GM18511 (cell line): ENCODE measurements at regions not wholly inside any gene's neighbourhood (a gene's known extent, or its start where the extent isn't known, plus 50 kb on each side); places are given as distances from the start of the nearest gene placed in this dataset.

Source experiments
- ATAC-seq: cut with Tn5 transposase; IDR thresholded peaks from one replicate; pipeline ENCODE4 v1.9.1; 2021; ENCODE audit warnings: mild to moderate bottlenecking, moderate library complexity; ENCODE audit not compliant: unreplicated experiment

DNA sequence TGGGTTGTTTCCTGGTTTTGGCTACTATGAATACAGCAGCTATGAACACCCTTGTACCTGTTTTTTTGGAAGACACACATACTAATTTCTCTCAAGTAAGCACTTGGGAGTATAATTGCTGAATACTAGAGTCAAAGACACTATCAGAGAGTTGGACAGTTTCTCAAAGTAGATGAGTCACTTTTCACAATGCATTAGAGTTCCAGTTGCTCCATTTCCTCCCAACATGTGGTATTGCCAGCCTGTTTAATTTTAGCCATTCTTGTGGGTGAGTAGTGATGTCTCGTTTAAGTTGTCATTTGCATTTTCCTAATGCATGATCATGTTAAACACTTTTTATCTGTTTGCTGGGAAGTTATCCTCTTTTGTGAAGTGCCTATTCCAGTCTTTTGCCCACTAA is 81.6 kb upstream of the GDNF start:
- ATAC-seq = no peak

- ATAC-seq = no peak
These were observed 78.6 kb upstream of the GDNF start for GRCh38 chr5:37918424-37918823.

GRCh38 chr5:37916525-37916924 is 76.7 kb upstream of the GDNF start:
- no peak for ATAC-seq

GRCh38 chr5:37915097-37915736 is 75.4 kb upstream of the GDNF start:
- ATAC-seq = peak; percentile 93

DNA sequence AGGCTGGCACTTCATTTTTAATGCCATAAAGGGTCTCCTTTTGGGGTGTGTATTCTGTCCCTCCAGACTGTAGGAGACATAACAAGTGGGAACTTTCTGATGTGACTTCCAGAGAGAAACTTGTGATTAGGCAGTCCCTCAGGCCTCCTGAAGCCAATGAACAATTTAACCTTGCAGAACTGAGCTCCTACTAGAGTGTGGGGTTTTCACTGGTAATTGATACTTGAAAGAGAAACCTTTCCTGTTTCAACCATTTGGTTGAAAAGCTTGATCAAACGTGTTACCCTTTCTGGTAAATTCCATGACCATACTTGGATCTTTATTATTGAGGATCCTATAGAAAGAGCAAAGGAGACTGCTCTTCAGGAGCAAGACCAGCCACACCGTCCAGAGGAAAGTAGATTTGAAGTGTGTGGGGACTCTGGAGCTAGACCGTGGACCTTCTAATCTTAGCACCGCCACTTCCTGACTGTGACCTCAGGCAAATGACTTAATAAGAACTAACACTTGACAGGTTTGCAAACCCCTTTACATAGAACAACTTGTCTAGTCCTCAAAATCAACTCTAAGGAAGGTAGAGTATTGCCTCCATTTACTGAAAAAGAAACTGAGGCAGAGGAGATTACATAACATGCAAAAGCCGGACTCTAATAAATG is 69.9 kb upstream of the GDNF start:
- peak; percentile 92 for ATAC-seq

GRCh38 chr5:37906416-37906815 is 66.6 kb upstream of the GDNF start:
- ATAC-seq = no peak

GRCh38 chr5:37905230-37905629 is 65.4 kb upstream of the GDNF start:
- ATAC-seq = no peak

GRCh38 chr5:37902323-37902722 is 62.5 kb upstream of the GDNF start:
- no peak for ATAC-seq

GRCh38 chr5:37900692-37901091 is 60.9 kb upstream of the GDNF start:
- no peak for ATAC-seq

GRCh38 chr5:37899037-37899436 is 59.2 kb upstream of the GDNF start:
- ATAC-seq = no peak

- no peak for ATAC-seq
These were observed 56.3 kb upstream of the GDNF start for GRCh38 chr5:37896159-37896558.

- ATAC-seq = no peak
These were observed 53.7 kb upstream of the GDNF start for GRCh38 chr5:37893434-37894134.

GRCh38 chr5:37892586-37892985 is 52.7 kb upstream of the GDNF start:
- ATAC-seq = no peak

GRCh38 chr5:37891832-37892231 is 52.0 kb upstream of the GDNF start:
- ATAC-seq = no peak

DNA sequence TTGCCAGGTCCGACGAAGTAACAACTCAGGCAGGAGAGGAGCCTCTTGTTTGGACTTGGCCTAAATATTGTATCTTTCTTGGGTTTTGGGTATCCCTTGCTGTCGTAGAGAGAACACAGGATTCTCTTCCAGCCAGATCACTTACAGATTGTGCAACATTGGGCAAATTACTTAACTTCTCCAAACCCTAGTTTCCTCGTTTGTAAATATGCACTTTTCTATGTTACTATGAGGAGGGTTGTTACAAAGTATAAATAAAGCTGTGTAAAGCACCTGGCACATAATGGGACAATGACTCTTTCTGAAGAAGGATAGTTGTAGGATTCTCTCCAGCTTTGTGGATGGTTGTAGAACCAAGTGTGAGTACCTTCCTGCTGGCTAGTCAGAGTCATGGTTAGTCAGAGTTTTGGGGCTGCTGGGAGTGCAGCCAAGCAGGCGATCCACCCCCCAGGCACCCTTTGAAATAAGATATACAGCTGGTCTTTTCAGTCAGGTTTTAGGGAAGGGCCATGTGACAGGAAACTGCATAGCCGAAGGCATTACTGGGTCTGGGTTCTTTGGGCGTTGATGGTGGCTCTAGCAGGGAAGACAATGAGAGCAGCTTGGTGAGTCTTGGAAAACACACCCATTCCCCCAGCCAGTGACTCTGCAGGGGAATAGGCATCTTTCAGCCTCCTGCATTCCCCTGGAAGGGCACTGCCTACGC is 49.9 kb upstream of the GDNF start:
- ATAC-seq = no peak
